HFF-Myc (cell line): ENCODE measurements at regions not wholly inside any gene's neighbourhood (a gene's known extent, or its start where the extent isn't known, plus 50 kb on each side); places are given as distances from the start of the nearest gene placed in this dataset.
"Not testable (repeated sequence)": the region's sequence is repeated elsewhere in the genome, so short reads cannot be mapped to it uniquely, and the experiment has no call there.

Source experiments
- DNase-seq: peaks from one replicate; pipeline ENCODE4 v3.0.0-alpha.2; 2011; ENCODE audit warnings: low read depth; ENCODE audit errors: extremely low read depth
- H3K4me3 ChIP-seq: replicated peaks from 2 replicates; pipeline ENCODE4 v1.5.1; 2011; ENCODE audit warnings: low read depth, mild to moderate bottlenecking, control low read depth, low read length
- TF ChIP-seq, protein P1 (sequence below): IDR thresholded peaks from 2 replicates; pipeline ENCODE4 v1.5.1; 2012; ENCODE audit warnings: mild to moderate bottlenecking, low read depth, low read length, control low read depth; ENCODE audit errors: missing control alignments

DNA sequence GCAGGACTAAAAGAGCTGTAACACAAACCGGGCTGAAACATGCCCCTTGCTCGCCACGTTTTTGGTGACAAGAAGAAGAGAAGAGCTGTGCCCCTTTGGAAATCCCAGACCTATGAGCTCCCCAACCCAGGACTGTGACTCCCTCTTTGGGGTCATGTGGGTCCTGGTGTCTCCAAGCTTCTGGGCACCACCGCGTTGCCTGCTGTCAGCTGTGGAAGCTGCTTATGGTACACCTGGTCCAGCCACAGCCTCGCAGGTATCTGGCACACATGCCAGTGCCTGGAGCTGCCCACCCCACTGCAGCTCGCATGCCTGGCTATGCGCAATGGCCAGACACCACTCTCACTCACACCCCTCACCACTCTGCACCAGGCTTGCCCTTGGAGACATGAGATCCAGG is 171.8 kb downstream of the MATN1 start:
- H3K4me3 ChIP-seq: no peak overlapping the region
- no peak for DNase-seq
- TF ChIP-seq, protein P1, sequence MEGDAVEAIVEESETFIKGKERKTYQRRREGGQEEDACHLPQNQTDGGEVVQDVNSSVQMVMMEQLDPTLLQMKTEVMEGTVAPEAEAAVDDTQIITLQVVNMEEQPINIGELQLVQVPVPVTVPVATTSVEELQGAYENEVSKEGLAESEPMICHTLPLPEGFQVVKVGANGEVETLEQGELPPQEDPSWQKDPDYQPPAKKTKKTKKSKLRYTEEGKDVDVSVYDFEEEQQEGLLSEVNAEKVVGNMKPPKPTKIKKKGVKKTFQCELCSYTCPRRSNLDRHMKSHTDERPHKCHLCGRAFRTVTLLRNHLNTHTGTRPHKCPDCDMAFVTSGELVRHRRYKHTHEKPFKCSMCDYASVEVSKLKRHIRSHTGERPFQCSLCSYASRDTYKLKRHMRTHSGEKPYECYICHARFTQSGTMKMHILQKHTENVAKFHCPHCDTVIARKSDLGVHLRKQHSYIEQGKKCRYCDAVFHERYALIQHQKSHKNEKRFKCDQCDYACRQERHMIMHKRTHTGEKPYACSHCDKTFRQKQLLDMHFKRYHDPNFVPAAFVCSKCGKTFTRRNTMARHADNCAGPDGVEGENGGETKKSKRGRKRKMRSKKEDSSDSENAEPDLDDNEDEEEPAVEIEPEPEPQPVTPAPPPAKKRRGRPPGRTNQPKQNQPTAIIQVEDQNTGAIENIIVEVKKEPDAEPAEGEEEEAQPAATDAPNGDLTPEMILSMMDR: no peak

DNA sequence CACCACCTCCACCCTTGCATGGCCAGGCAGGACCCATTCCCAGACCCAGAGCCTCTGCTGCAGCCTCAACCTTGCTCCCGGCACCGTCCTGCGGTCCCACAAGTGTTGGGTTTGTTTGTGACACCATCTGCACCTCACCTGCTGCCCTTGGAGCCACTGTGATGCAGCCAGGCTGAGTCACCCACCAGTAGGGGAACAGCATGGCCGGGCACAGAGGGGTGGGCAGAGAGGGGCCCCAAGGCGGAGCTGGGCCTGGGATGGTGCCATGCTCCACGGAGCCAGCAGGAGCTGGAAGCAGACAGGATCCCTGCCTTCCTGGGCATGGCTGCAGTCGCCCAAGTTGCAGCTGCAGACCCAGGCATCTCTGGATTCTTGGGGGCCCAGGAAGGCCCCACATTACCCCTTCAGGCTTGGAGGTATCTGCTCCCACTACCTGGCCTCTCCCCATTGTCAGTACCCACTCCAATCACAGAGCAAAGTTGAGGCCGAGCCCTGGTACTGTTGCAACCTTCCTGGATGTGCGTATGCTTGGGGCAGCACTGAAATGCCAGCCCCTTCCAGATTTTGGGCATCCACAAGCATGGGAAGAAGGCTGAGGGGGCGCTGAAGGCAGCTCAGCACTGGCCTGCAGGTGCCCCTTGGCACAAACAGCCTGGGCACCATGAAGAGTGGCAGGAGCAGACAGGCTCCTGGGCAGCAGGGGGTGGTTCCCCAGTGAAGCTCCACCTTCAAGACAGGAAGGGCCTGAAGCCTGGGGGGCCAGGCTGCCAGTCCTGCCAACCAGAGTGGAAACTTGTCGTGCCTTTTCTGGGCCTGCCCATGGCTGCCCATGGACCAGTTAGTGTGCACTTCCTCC is 172.8 kb downstream of the MATN1 start:
- no peak for DNase-seq
- TF ChIP-seq, protein P1: no peak
- H3K4me3 ChIP-seq: no peak overlapping the region

DNA sequence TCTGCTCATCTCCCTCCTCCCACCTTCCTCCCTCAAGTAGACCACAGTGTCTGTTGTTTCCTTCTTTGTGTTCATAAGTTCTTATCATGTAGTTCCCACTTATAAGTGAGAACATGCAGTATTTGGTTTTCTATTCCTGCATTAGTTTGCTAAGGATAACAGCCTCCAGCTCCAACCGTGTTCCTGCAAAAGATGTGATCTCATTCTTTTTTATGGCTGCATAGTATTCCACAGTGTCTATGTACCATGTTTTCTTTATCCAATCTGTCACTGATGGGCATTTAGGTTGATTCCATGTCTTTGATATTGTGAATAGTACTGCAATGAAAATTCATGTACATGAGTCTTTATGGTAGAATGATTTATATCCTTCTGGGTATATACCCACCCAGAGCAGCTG is 173.5 kb downstream of the MATN1 start:
- not testable (repeated sequence) for H3K4me3 ChIP-seq, DNase-seq

GRCh38 chr1:30548294-30548693 is 175.1 kb downstream of the MATN1 start:
- no peak for DNase-seq
- TF ChIP-seq, protein P1: no peak

GRCh38 chr1:30547326-30547725 is 176.1 kb downstream of the MATN1 start:
- not testable (repeated sequence) for DNase-seq, H3K4me3 ChIP-seq

More at GRCh38 chr1:30548294-30548693, 175.1 kb downstream of the MATN1 start:
- no peak overlapping the region for H3K4me3 ChIP-seq

- no peak for DNase-seq
- TF ChIP-seq, protein P1: no peak
- H3K4me3 ChIP-seq: no peak overlapping the region
Measured at GRCh38 chr1:30545365-30545764, 178.0 kb downstream of the MATN1 start.

DNA sequence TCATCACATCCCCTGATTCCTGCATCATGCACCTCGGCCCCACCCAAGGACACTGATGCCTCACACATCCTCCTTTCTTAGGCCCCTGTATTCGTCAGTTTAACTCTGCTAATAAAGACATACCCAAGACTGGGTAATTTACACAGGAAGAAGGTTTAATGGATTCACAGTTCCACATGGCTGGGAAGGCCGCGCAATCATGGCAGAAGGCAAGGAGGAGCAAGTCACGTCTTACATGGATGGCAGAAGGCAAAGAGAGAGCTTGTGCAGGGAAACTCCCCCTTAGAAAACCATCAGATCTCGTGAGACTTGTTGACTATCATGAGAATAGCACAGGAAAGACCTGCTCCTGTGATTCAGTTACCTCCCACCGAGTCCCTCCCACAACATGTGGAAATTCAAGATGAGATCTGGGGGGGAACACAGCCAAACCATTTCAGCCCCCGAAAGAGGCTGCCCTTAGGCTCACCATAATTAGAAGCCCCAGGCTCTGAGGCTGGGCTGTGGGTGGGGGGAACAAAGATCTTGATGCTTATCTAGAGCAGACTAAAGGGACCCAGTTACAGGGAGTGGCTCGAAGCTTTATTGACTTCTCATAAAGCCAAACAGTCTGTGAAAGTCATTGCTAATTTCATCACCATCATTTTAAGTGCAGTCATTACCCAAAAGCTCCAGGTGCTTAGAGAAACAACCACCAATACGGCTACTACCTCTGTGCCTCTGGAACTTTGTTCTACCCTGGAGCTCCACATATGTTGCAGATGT is 181.5 kb downstream of the MATN1 start:
- TF ChIP-seq, protein P1: no peak
- no peak overlapping the region for H3K4me3 ChIP-seq
- no peak for DNase-seq
